ENCODE measurements at regions not wholly inside any gene's neighbourhood (a gene's known extent, or its start where the extent isn't known, plus 50 kb on each side); places are given as distances from the start of the nearest gene placed in this dataset.
A peak's percentile ranks its signal among the peaks of the same experiment; 100 is the strongest.

DNA sequence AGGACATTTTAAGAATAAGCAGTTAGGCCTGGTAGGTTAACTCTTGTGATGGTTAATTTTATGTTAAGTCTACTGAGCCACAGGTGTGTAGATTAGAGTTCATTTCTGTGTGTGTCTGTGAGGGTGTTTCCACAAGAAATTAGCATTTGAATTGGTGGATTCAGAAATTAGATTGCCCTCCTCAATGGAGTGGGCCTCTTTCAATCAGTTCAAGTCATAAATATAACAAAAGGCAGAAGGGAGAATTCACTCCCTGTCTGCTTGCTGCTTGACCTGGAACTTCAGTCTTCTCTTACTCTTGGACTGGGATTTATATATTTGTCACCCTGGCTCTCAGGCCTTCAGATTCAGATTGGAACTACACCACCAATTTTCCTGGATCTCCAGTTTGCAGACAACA, 55.3 kb upstream of the POM121L12 start:
- TF ChIP-seq, protein P1, sequence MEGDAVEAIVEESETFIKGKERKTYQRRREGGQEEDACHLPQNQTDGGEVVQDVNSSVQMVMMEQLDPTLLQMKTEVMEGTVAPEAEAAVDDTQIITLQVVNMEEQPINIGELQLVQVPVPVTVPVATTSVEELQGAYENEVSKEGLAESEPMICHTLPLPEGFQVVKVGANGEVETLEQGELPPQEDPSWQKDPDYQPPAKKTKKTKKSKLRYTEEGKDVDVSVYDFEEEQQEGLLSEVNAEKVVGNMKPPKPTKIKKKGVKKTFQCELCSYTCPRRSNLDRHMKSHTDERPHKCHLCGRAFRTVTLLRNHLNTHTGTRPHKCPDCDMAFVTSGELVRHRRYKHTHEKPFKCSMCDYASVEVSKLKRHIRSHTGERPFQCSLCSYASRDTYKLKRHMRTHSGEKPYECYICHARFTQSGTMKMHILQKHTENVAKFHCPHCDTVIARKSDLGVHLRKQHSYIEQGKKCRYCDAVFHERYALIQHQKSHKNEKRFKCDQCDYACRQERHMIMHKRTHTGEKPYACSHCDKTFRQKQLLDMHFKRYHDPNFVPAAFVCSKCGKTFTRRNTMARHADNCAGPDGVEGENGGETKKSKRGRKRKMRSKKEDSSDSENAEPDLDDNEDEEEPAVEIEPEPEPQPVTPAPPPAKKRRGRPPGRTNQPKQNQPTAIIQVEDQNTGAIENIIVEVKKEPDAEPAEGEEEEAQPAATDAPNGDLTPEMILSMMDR (IDR thresholded peaks at IDR 0.05), result no peak
- no peak for TF ChIP-seq POLR2A (IDR thresholded peaks at IDR 0.05)
- Histone ChIP-seq H3K4me3 (replicated peaks in 1 of 3) (no peak overlapping the region), H3K9me3 (no peaks in the 10 kb centered on the region), H3K27ac (no peak overlapping the region), H3K4me1 (no peaks in the 10 kb centered on the region), H3K27me3 (no peaks in the 10 kb centered on the region), H3K36me3 (no peaks in the 10 kb centered on the region)
- intact Hi-C loops (cut with DNase I), result no loop called here
- no peak for DNase-seq

DNA sequence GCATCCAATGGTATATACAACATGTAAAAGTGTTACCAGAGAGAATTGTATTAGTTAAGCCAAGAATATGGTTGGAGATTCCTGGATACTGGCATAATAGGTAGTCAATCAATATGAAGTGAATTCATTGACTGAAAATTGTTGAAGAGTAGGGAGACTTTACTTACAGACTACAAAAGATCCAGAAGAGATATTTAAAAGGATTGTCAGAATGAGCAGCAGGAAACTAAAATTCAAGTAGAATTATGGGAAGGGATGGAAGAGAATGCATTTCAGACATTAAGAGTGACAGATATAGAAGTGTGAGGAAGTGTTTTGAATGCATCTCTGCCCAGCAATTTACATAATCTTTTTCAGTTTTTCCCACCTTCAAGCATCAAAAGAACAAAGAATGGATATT, 62.3 kb upstream of the POM121L12 start:
- H3K4me3 ChIP-seq (replicated peaks in 1 of 3), result no peak overlapping the region
- no peak overlapping the region for H3K27ac ChIP-seq
- no peaks in the 10 kb centered on the region for H3K27me3 ChIP-seq
- intact Hi-C loops (cut with DNase I), result no loop called here
- no peak for TF ChIP-seq POLR2A (IDR thresholded peaks at IDR 0.05)
- TF ChIP-seq, protein P1 (IDR thresholded peaks at IDR 0.05), result no peak
- no peaks in the 10 kb centered on the region for H3K36me3 ChIP-seq
- no peak for DNase-seq
- no peaks in the 10 kb centered on the region for H3K9me3 ChIP-seq
- H3K4me1 ChIP-seq, result no peaks in the 10 kb centered on the region

DNA sequence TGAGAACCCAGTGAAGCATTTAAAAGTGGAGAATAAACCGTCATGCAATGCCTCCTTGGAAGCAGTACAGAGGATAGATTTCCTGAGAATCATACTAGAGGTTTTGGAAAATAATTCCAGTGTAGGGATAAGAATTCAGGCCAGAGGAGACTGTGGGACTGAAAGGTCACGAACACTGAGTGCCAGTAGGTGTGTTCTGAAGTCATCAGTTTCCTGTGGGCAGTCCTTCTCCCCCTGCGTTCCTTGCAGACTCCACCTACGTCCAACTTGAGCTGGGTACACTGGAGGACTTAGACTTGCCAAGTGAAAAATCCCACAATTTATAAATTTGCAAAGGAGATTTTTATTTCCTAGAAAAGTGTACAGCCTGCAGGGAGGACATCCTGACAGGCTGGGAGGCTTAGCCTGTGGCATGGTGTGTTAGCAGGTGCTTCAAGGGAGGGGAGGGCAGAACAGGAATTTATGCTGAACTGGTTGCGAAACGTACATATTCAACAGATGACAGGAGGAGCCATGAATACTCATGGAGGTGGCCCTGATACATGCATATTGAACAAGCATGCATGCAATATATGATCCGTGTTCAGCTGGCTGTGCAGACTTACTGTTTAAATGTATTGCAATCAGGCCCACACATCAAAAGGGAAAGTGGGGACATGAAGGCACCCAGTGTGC, 72.9 kb upstream of the POM121L12 start:
- peaks cover 0 to 5% of the 10 kb centered on the region in 2 donors for H3K4me1 ChIP-seq
- H3K9me3 ChIP-seq, result no peaks in the 10 kb centered on the region
- no peak overlapping the region for H3K27ac ChIP-seq
- TF ChIP-seq POLR2A (IDR thresholded peaks at IDR 0.05), result no peak
- TF ChIP-seq, protein P1 (IDR thresholded peaks at IDR 0.05), result no peak
- H3K4me3 ChIP-seq (replicated peaks in 1 of 3), result no peak overlapping the region
- no peaks in the 10 kb centered on the region for H3K36me3 ChIP-seq
- intact Hi-C loops (cut with DNase I), result no loop called here
- H3K27me3 ChIP-seq, result no peaks in the 10 kb centered on the region
- 39 to 48% methylated on average over 7 of the region's 7 CpGs for WGBS, 2 donors
- DNase-seq, result peak; percentile 21 to 34

DNA sequence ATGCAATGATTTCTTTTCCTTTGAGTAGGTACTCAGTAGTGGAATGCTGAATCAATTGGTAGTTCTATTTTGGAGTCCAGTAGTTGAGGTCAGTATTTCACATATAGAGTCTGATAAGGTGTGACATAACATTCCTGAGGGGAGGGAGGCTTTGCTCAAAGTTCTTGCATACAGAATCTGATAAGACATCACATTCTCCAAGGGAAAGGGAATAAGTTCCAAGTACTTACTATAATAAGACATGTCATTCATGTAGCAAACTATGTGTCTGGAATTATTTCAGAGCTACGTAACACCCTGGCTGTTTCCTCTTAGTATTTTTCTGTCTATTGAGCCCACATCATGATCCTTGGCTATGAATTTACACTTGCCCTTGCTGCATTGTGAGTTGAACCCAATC, 74.3 kb upstream of the POM121L12 start:
- H3K9me3 ChIP-seq, result no peaks in the 10 kb centered on the region
- 80 to 86% methylated on average over 1 of the region's 1 CpG for WGBS, 2 donors

More for the DNA sequence above, 74.3 kb upstream of the POM121L12 start:
- Histone ChIP-seq H3K27me3 (no peaks in the 10 kb centered on the region), H3K27ac (no peak overlapping the region), H3K4me3 (replicated peaks in 1 of 3) (no peak overlapping the region), H3K36me3 (no peaks in the 10 kb centered on the region), H3K4me1 (peaks cover 0 to 5% of the 10 kb centered on the region in 2 donors)
- no peak for DNase-seq
- intact Hi-C loops (cut with DNase I), result no loop called here
- no peak for TF ChIP-seq POLR2A (IDR thresholded peaks at IDR 0.05)
- TF ChIP-seq, protein P1 (IDR thresholded peaks at IDR 0.05), result no peak

Measured in thyroid gland (tissue), 4 donors.